Adrenal gland (tissue), 9 donors: ENCODE measurements at regions not wholly inside any gene's neighbourhood (a gene's known extent, or its start where the extent isn't known, plus 50 kb on each side); places are given as distances from the start of the nearest gene placed in this dataset.
"Not testable (repeated sequence)": the region's sequence is repeated elsewhere in the genome, so short reads cannot be mapped to it uniquely, and the experiment has no call there.

ENCODE experiments used
- DNase-seq, 7 donors: peaks; one replicate each; pipeline ENCODE4 v3.0.0-alpha.2; 2019 to 2020
- H3K27ac ChIP-seq, 5 donors: fragments of 200-600 bp; sonication (generic) in 4 of 5; 1 replicate in 3 of 5; 2 replicates in 2 of 5; pipeline versions ENCODE4 v1.5.1 to v1.8.0; 2016 to 2020; ENCODE audit warnings: mild to moderate bottlenecking in 1 of 5
- H3K27me3 ChIP-seq: fragments of 200-600 bp; 2 replicates; pipeline ENCODE4 v1.8.0; 2021
- H3K36me3 ChIP-seq, 2 donors: fragments of 200-600 bp; replicated peaks in 1 of 2; 1 replicate in 1 of 2; 2 replicates in 1 of 2; pipeline versions ENCODE4 v1.5.1 to v1.8.0; 2018 to 2022
- H3K4me1 ChIP-seq, 2 donors: fragments of 200-600 bp; replicated peaks in 1 of 2; 1 replicate in 1 of 2; 2 replicates in 1 of 2; pipeline versions ENCODE4 v1.5.1 to v1.8.0; 2018 to 2021
- H3K4me3 ChIP-seq, 4 donors: fragments of 200-600 bp; sonication (generic) in 3 of 4; one replicate each; pipeline ENCODE4 v1.5.1; 2016 to 2018
- H3K9me3 ChIP-seq, 3 donors: fragments of 200-600 bp; sonication (generic) in 1 of 3; replicated peaks in 1 of 3; 1 replicate in 2 of 3; 2 replicates in 1 of 3; pipeline versions ENCODE4 v1.5.1 to v1.8.0; 2016 to 2021
- POLR2A ChIP-seq, 2 donors: fragments of 450-650 bp; IDR thresholded peaks; one replicate each; pipeline ENCODE4 v1.6.1; 2017; ENCODE audit warnings: antibody characterized with exemption in 2 of 2, mild to moderate bottlenecking in 2 of 2, moderate library complexity in 1 of 2
- WGBS, 4 donors: extraction: QIAGEN DNeasy Blood & Tissue Kit in 2 of 4; methylation state at CpG; one replicate each; pipeline versions ENCODE4 v1.1.5 to v1.1.7; 2013 to 2017; 5-methylcytosine and 5-hydroxymethylcytosine counted together
- intact Hi-C, 2 donors: fragments of 100-400 bp; cut with DNase I; formaldehyde crosslinking; loops; one replicate each; pipeline versions ENCODE4 v1.14.1 to v1.15.0; 2022 to 2023
- TF ChIP-seq, protein P1 (sequence below), 6 experiments: fragments of 450-650 bp in 4 of 6; fragments of 200-600 bp in 2 of 6; sonication (generic) in 1 of 6; IDR thresholded peaks; 1 replicate in 5 of 6; 2 replicates in 1 of 6; pipeline versions ENCODE4 v1.5.1 to v1.8.0; 2016 to 2021; ENCODE audit warnings: antibody characterized with exemption in 6 of 6, mild to moderate bottlenecking in 2 of 6, moderate library complexity in 1 of 6
- donor health status: healthy with polysubstance abuse.
- donor health status: Bipolar disorder and iron deficiency.
- donor health status: DM: yes; HTN: yes; CAD: no.
- donor health status: DM: no; HTN: no; CAD: no.
- donor health status: DM: no; HTN: no; CAD: no.

DNA sequence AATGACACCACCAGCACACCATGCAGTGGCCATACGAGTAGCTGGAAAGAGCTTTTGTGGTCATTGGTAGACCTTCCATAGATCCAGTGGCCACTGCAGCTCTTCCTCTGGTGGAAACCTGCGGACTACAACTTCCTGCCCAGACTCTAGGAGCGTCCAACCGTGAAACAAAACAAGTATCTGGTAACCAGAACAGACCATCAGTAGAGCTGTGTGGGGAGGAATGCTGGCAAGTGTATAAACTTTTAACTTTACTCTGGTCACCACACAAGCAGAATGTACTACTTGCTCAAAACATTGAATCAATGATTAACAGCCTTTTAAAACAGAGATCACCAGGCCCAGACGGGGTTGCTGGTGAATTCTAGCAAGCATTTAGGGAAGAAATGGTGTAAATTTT lies 154.7 kb upstream of the DGKB start:
- intact Hi-C loops = no loop called here
- 65 to 78% (median 72%) methylated on average over 5 of the region's 5 CpGs for WGBS, 4 donors

DNA sequence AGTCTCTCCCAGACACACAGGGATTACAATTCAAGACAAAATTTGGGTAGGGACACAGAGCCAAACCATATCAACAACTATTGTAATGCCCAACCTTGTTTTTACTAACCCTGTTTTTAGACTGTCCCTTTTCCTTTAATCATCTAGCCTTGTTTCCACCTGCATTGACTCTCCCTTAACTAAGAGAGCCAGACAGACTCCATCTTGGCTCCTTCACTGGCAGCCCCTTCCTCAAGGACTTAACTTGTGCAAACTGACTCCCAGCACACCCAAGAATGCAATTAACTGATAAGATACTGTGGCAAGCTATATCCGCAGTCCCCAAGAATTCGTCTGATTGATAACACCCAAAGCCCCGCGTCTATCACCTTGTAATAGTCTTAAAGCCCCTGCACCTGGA lies 151.8 kb upstream of the DGKB start:
- H3K27me3 ChIP-seq, H3K9me3 ChIP-seq, H3K4me1 ChIP-seq, H3K4me3 ChIP-seq, H3K36me3 ChIP-seq, DNase-seq, H3K27ac ChIP-seq, intact Hi-C loops: not testable (repeated sequence)
- WGBS, 4 donors = 50 to 57% (median 55%) methylated on average over 4 of the region's 4 CpGs

More for the DNA sequence above, 154.7 kb upstream of the DGKB start:
- Histone ChIP-seq H3K4me3 (no peak overlapping the region), H3K4me1 (no peaks in the 10 kb centered on the region), H3K36me3 (no peaks in the 10 kb centered on the region), H3K27ac (no peak overlapping the region), H3K9me3 (no peaks in the 10 kb centered on the region), H3K27me3 (no peaks in the 10 kb centered on the region)
- TF ChIP-seq POLR2A (IDR thresholded peaks at IDR 0.05) = no peak
- no peak for DNase-seq

- intact Hi-C loops = no loop called here
- DNase-seq = no peak
- Histone ChIP-seq H3K4me1 (no peaks in the 10 kb centered on the region), H3K36me3 (no peaks in the 10 kb centered on the region), H3K27ac (no peak overlapping the region), H3K4me3 (no peak overlapping the region), H3K27me3 (no peaks in the 10 kb centered on the region), H3K9me3 (no peaks in the 10 kb centered on the region)
- 81 to 95% (median 86%) methylated on average over 1 of the region's 1 CpG for WGBS, 4 donors
- TF ChIP-seq POLR2A (IDR thresholded peaks at IDR 0.05) = no peak
- TF ChIP-seq, protein P1, sequence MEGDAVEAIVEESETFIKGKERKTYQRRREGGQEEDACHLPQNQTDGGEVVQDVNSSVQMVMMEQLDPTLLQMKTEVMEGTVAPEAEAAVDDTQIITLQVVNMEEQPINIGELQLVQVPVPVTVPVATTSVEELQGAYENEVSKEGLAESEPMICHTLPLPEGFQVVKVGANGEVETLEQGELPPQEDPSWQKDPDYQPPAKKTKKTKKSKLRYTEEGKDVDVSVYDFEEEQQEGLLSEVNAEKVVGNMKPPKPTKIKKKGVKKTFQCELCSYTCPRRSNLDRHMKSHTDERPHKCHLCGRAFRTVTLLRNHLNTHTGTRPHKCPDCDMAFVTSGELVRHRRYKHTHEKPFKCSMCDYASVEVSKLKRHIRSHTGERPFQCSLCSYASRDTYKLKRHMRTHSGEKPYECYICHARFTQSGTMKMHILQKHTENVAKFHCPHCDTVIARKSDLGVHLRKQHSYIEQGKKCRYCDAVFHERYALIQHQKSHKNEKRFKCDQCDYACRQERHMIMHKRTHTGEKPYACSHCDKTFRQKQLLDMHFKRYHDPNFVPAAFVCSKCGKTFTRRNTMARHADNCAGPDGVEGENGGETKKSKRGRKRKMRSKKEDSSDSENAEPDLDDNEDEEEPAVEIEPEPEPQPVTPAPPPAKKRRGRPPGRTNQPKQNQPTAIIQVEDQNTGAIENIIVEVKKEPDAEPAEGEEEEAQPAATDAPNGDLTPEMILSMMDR (IDR thresholded peaks at IDR 0.05) = no peak
These were observed 146.6 kb upstream of the DGKB start for GRCh38 chr7:15049157-15049556.

DNA sequence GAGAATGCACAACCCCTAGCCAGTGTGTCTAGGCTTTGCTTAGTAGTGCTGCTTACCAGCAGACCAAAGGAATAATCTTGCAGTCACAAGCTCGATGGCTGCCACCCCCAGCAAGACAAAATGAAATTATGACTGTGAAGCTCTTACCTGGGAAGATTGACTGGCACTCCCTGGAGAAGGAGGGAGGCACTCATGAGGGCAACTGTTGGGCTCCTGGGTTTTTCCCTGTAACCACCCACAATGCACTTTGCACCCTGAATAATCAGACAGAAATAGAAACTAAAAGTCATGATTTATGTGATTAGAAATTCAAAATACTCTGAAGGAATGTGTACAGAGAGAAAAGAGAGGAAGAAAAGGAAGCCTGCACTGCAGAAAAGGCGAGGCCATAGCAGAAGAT lies 144.3 kb upstream of the DGKB start:
- TF ChIP-seq, protein P1 (IDR thresholded peaks at IDR 0.05) = no peak
- TF ChIP-seq POLR2A (IDR thresholded peaks at IDR 0.05) = no peak
- 40 to 69% (median 62%) methylated on average over 2 of the region's 2 CpGs for WGBS, 4 donors
- Histone ChIP-seq H3K4me3 (no peak overlapping the region), H3K27ac (no peak overlapping the region), H3K4me1 (no peaks in the 10 kb centered on the region), H3K27me3 (no peaks in the 10 kb centered on the region), H3K9me3 (no peaks in the 10 kb centered on the region), H3K36me3 (no peaks in the 10 kb centered on the region)
- intact Hi-C loops = no loop called here
- DNase-seq = no peak

DNA sequence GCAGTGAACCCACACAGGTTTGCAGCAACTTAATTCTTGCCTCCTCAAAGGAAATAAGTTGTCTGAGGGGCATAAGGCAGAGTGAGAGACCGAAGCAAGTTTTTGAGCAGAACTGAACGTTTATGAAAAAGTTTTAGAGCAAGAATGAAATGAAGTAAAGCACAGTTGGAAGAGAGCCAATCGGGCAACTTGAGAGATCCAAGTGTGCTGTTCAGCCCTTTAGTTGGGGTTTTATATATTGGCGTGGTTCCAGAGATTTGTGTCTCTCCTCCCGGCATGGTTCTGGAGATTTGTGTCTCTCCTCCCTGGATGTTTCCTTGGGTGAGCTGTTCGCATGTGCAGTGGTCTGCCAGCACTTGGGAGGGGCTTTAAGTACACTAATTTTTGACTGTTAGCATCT lies 141.4 kb upstream of the DGKB start:
- Histone ChIP-seq H3K36me3 (no peaks in the 10 kb centered on the region), H3K27me3 (no peaks in the 10 kb centered on the region), H3K4me1 (no peaks in the 10 kb centered on the region), H3K9me3 (no peaks in the 10 kb centered on the region), H3K4me3 (no peak overlapping the region), H3K27ac (no peak overlapping the region)
- intact Hi-C loops = no loop called here
- WGBS, 4 donors = 50 to 64% (median 60%) methylated on average over 6 of the region's 6 CpGs
- no peak for TF ChIP-seq POLR2A (IDR thresholded peaks at IDR 0.05)
- TF ChIP-seq, protein P1 (IDR thresholded peaks at IDR 0.05) = no peak
- no peak for DNase-seq
